PC-9 (cell line): ENCODE measurements at regions not wholly inside any gene's neighbourhood (a gene's known extent, or its start where the extent isn't known, plus 50 kb on each side); places are given as distances from the start of the nearest gene placed in this dataset.

Experiments
- EZH2 ChIP-seq: fragments of 200-600 bp; sonication (generic); IDR thresholded peaks from 2 replicates; pipeline ENCODE4 v1.8.0; 2017; ENCODE audit warnings: antibody characterized with exemption, low read depth
- TF ChIP-seq, protein P1 (sequence below): fragments of 200-600 bp; sonication (generic); conservative IDR thresholded peaks from 2 replicates; pipeline ENCODE4 v1.6.1; 2017; ENCODE audit warnings: mixed run types, antibody characterized with exemption, mild to moderate bottlenecking, moderate library complexity

GRCh38 chr6:22401206-22401605 lies 104.4 kb upstream of the PRL start:
- TF ChIP-seq, protein P1, sequence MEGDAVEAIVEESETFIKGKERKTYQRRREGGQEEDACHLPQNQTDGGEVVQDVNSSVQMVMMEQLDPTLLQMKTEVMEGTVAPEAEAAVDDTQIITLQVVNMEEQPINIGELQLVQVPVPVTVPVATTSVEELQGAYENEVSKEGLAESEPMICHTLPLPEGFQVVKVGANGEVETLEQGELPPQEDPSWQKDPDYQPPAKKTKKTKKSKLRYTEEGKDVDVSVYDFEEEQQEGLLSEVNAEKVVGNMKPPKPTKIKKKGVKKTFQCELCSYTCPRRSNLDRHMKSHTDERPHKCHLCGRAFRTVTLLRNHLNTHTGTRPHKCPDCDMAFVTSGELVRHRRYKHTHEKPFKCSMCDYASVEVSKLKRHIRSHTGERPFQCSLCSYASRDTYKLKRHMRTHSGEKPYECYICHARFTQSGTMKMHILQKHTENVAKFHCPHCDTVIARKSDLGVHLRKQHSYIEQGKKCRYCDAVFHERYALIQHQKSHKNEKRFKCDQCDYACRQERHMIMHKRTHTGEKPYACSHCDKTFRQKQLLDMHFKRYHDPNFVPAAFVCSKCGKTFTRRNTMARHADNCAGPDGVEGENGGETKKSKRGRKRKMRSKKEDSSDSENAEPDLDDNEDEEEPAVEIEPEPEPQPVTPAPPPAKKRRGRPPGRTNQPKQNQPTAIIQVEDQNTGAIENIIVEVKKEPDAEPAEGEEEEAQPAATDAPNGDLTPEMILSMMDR: no peak
- no peak for TF ChIP-seq EZH2
